ENCODE measurements at regions not wholly inside any gene's neighbourhood (a gene's known extent, or its start where the extent isn't known, plus 50 kb on each side); places are given as distances from the start of the nearest gene placed in this dataset.

DNA sequence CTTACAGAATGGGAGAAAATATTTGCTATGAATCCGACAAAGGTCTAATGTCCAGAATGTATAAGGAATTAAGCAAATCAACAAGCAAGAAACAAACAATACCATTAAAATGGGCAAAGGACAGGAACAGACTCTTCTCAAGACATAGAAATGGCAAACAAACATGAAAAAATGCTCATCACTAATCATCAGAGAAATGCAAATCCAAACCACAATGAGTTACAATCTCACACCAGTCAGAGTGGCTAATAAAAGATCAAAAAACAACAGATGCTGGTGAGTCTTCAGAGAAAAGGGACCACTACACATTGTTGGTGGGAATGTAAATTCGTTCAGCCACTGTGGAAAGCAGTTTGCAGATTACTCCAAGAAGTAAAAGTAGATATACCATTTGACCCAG is 382.0 kb upstream of the ANO3 start:
- Histone ChIP-seq H3K4me3 (ENCODE audit: low read depth in 2 of 2, low read length in 2 of 2) (no peak overlapping the region), H3K4me1 (ENCODE audit: control insufficient read depth, insufficient read depth, low read length) (no peaks in the 10 kb centered on the region), H3K9me3 (ENCODE audit: control insufficient read depth, insufficient read depth, low read depth, low read length) (no peaks in the 10 kb centered on the region), H3K27ac (ENCODE audit: low read length) (no peak overlapping the region), H3K36me3 (ENCODE audit: control insufficient read depth, insufficient read depth, low read length) (no peaks in the 10 kb centered on the region), H3K27me3 (ENCODE audit: control insufficient read depth, insufficient read depth, low read length) (no peaks in the 10 kb centered on the region)
- no TSS peak for BruUV-seq (replicated peaks)
- ATAC-seq (no peak), DNase-seq (ENCODE audit: low read depth, low spot score) (no peak)
- in situ Hi-C loops (cut with HindIII; ENCODE audit: low pct_unique_long_range_greater_than_20kb, low sequenced_read_pairs) (no loop called here), intact Hi-C loops (cut with micrococcal nuclease; ENCODE audit: unreplicated experiment) (no loop called here)
- CTCF ChIA-PET = no interaction called here
- POLR2A ChIA-PET = no interaction called here
- TF ChIP-seq SIN3A (IDR thresholded peaks at IDR 0.05; ENCODE audit: borderline replicate concordance, insufficient read depth, low read depth, low read length) = no peak
- TF ChIP-seq, protein P1, sequence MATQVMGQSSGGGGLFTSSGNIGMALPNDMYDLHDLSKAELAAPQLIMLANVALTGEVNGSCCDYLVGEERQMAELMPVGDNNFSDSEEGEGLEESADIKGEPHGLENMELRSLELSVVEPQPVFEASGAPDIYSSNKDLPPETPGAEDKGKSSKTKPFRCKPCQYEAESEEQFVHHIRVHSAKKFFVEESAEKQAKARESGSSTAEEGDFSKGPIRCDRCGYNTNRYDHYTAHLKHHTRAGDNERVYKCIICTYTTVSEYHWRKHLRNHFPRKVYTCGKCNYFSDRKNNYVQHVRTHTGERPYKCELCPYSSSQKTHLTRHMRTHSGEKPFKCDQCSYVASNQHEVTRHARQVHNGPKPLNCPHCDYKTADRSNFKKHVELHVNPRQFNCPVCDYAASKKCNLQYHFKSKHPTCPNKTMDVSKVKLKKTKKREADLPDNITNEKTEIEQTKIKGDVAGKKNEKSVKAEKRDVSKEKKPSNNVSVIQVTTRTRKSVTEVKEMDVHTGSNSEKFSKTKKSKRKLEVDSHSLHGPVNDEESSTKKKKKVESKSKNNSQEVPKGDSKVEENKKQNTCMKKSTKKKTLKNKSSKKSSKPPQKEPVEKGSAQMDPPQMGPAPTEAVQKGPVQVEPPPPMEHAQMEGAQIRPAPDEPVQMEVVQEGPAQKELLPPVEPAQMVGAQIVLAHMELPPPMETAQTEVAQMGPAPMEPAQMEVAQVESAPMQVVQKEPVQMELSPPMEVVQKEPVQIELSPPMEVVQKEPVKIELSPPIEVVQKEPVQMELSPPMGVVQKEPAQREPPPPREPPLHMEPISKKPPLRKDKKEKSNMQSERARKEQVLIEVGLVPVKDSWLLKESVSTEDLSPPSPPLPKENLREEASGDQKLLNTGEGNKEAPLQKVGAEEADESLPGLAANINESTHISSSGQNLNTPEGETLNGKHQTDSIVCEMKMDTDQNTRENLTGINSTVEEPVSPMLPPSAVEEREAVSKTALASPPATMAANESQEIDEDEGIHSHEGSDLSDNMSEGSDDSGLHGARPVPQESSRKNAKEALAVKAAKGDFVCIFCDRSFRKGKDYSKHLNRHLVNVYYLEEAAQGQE (IDR thresholded peaks at IDR 0.05; ENCODE audit: insufficient read depth in 1 of 2, low read depth in 2 of 2, low read length in 1 of 2) = no peak
- TF ChIP-seq POLR2AphosphoS5 (IDR thresholded peaks at IDR 0.05; ENCODE audit: low read depth, low read length) = no peak
- TF ChIP-seq, protein P2, sequence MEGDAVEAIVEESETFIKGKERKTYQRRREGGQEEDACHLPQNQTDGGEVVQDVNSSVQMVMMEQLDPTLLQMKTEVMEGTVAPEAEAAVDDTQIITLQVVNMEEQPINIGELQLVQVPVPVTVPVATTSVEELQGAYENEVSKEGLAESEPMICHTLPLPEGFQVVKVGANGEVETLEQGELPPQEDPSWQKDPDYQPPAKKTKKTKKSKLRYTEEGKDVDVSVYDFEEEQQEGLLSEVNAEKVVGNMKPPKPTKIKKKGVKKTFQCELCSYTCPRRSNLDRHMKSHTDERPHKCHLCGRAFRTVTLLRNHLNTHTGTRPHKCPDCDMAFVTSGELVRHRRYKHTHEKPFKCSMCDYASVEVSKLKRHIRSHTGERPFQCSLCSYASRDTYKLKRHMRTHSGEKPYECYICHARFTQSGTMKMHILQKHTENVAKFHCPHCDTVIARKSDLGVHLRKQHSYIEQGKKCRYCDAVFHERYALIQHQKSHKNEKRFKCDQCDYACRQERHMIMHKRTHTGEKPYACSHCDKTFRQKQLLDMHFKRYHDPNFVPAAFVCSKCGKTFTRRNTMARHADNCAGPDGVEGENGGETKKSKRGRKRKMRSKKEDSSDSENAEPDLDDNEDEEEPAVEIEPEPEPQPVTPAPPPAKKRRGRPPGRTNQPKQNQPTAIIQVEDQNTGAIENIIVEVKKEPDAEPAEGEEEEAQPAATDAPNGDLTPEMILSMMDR (IDR thresholded peaks at IDR 0.05) = no peak
- TF ChIP-seq TCF7L2 (IDR thresholded peaks at IDR 0.05; ENCODE audit: low read depth, low read length) = no peak

DNA sequence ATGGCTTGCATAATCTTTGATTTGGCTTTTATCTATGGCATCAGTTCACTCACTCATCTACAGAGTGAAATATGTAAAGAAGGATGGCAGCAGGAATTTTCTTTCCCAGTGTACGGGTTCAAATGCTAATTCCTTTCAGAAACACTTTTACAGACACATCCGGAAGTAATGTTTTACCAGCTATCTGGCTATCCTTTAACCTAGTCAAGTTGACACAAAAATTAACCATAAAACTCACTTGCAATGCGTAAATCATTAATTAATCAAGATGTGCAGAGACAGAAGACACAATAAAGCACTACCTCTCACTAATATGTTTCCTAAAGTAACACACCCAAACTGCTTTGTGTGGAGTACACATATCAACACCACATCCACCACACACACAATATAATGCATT is 378.9 kb upstream of the ANO3 start:
- Histone ChIP-seq H3K27me3 (ENCODE audit: control insufficient read depth, insufficient read depth, low read length) (no peaks in the 10 kb centered on the region), H3K27ac (ENCODE audit: low read length) (no peak overlapping the region), H3K36me3 (ENCODE audit: control insufficient read depth, insufficient read depth, low read length) (no peaks in the 10 kb centered on the region), H3K4me3 (ENCODE audit: low read depth in 2 of 2, low read length in 2 of 2) (no peak overlapping the region), H3K9me3 (ENCODE audit: control insufficient read depth, insufficient read depth, low read depth, low read length) (no peaks in the 10 kb centered on the region), H3K4me1 (ENCODE audit: control insufficient read depth, insufficient read depth, low read length) (no peaks in the 10 kb centered on the region)
- BruUV-seq (replicated peaks) = no TSS peak
- ChIA-PET POLR2A (no interaction called here), CTCF (no interaction called here)
- in situ Hi-C loops (cut with HindIII; ENCODE audit: low pct_unique_long_range_greater_than_20kb, low sequenced_read_pairs) (no loop called here), intact Hi-C loops (cut with micrococcal nuclease; ENCODE audit: unreplicated experiment) (no loop called here)
- TF ChIP-seq, protein P2 (IDR thresholded peaks at IDR 0.05) = no peak
- no peak for ATAC-seq
- DNase-seq (ENCODE audit: low read depth, low spot score) = no peak

DNA sequence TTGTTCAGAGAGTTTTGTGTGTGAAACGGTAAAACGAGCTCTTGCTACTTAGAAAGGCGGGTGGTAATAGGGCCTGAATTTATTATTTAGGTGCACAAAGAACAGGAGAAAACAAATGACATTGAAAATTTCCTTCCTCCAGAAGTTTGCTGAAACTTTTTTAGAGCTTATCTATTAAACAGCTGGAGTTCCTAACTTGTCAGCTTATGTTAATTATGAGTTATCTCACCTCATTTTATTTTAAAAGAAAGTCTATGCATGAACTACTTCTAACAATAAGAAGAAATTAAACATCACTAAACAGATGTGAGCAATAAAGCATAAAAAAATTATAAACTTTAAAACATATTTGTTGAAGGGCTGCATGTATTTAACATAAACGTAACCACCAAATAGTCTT is 373.9 kb upstream of the ANO3 start:
- no TSS peak for BruUV-seq (replicated peaks)
- Histone ChIP-seq H3K4me1 (ENCODE audit: control insufficient read depth, insufficient read depth, low read length) (no peaks in the 10 kb centered on the region), H3K27ac (ENCODE audit: low read length) (no peak overlapping the region), H3K36me3 (ENCODE audit: control insufficient read depth, insufficient read depth, low read length) (no peaks in the 10 kb centered on the region), H3K4me3 (ENCODE audit: low read depth in 2 of 2, low read length in 2 of 2) (no peak overlapping the region), H3K27me3 (ENCODE audit: control insufficient read depth, insufficient read depth, low read length) (no peaks in the 10 kb centered on the region), H3K9me3 (ENCODE audit: control insufficient read depth, insufficient read depth, low read depth, low read length) (no peaks in the 10 kb centered on the region)
- DNase-seq (ENCODE audit: low read depth, low spot score) (no peak), ATAC-seq (no peak)
- TF ChIP-seq POLR2AphosphoS5 (IDR thresholded peaks at IDR 0.05; ENCODE audit: low read depth, low read length) = no peak
- TF ChIP-seq SIN3A (IDR thresholded peaks at IDR 0.05; ENCODE audit: borderline replicate concordance, insufficient read depth, low read depth, low read length) = no peak
- TF ChIP-seq, protein P2 (IDR thresholded peaks at IDR 0.05) = no peak
- no peak for TF ChIP-seq TCF7L2 (IDR thresholded peaks at IDR 0.05; ENCODE audit: low read depth, low read length)
- TF ChIP-seq, protein P1 (IDR thresholded peaks at IDR 0.05; ENCODE audit: insufficient read depth in 1 of 2, low read depth in 2 of 2, low read length in 1 of 2) = no peak
- in situ Hi-C loops (cut with HindIII; ENCODE audit: low pct_unique_long_range_greater_than_20kb, low sequenced_read_pairs) = no loop called here
- ChIA-PET CTCF (no interaction called here), POLR2A (no interaction called here)
- intact Hi-C loops (cut with micrococcal nuclease; ENCODE audit: unreplicated experiment) = no loop called here
